HG02759 (cell line): ENCODE measurements at regions not wholly inside any gene's neighbourhood (a gene's known extent, or its start where the extent isn't known, plus 50 kb on each side); places are given as distances from the start of the nearest gene placed in this dataset.

Experiments
- ATAC-seq: cut with Tn5 transposase; IDR thresholded peaks from one replicate; pipeline ENCODE4 v1.9.1; 2021; ENCODE audit warnings: mild to moderate bottlenecking, moderate library complexity; ENCODE audit not compliant: unreplicated experiment

DNA sequence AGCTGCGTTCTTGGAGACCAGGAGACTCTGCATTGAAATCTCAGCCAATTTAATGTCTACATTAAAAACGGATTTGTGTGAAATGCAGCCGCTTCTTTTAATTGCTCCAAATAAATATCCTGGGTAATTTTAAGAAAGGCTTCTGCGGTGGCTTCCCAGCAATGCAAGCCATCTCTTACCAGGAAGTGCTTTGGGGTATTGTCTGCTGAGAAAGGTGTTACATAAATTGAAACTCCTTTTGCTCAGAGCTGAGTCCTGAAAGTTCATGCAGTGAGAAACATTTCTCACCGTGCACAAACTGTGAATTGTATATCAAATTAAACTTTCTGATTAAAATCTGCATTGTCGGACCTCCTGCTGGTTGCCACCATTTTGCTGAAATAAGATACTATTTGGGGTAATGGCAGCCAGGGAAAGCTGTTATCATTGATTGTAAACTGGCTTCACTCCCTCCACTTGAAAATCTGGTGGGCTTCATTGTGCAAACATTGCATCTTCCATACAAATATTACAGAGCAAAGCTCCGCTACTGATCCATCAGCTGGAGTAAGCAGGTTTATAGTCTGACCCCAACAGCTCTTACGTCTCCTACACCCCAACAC, 59.5 kb downstream of the ZIC5 start:
- ATAC-seq = no peak

DNA sequence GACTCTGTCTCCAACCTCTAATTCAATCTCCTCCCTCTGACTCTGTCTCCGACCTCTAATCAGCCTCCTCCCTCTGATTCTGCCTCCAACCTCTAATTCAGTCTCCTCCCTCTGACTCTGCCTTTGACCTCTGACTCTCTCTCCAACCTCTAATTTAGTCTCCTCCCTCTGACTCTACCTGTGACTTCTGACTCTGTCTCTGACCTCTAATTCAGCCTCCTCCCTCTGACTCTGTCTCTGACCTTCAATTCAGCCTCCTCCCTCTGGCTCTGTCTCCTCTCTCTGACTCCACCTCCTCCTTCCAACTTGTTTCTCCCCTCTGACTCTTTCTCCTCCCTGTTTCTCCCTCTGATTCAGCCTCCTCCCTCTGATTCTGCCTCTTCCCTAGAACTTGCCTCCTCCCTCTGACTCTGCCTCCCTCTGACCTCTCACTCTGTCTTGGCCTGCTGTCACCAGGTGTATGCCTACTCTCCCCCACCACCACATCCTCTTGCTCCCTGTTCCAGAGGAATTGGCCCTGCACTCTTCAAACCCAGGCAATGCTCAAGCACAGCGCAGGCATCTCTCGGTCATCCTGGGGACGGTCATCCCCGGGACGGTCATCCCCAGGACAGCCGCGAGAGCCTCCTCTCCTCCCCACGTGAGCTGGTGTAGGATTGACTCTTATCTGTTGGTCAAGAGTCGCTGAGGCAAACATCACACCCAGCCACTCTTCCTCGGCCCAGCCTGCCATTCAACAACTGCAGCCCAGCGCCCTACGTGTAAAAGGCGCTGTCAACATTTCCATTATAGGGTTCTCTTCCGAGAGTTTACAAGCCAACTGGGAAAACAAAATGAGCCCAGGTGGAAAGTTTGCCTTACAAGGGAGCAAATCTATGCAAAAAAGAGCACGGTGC, 60.2 kb downstream of the ZIC5 start:
- ATAC-seq = no peak

DNA sequence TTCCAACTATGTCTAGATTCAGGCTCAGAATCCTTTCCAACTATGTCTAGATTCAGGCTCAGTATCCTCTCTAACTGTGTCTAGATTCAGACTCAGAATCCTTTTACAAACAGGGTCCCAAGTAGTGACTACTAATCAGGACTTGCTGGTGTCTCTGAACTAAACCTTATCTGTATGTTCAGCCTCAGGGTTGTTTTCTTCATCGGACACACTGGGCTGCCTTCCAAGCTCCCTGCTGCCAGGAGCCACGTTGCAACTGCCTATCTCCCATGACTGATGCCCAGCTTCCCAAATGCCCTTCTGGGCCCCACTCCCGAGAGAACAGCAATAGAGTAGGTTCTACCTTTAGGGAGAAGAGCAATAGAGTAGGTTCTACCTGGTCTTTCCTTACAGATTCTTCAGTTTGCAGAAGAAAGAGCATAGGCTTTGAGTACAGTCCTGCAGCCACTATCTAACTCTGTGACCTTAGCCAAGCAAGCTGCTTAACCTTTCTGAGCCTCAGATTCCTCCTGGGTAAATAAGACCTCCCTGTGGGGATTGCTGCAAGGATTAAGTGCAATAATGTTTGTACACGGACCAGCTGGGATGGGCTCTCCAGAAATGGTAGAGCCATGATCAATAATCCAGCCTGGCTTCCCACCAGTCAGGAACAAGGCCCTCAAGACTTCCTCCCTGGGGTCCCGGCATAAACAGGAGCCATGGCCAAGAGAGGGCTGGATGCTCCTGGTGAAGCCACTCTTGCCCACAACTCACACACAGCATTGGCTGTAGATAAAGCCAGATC, 61.5 kb downstream of the ZIC5 start:
- no peak for ATAC-seq

DNA sequence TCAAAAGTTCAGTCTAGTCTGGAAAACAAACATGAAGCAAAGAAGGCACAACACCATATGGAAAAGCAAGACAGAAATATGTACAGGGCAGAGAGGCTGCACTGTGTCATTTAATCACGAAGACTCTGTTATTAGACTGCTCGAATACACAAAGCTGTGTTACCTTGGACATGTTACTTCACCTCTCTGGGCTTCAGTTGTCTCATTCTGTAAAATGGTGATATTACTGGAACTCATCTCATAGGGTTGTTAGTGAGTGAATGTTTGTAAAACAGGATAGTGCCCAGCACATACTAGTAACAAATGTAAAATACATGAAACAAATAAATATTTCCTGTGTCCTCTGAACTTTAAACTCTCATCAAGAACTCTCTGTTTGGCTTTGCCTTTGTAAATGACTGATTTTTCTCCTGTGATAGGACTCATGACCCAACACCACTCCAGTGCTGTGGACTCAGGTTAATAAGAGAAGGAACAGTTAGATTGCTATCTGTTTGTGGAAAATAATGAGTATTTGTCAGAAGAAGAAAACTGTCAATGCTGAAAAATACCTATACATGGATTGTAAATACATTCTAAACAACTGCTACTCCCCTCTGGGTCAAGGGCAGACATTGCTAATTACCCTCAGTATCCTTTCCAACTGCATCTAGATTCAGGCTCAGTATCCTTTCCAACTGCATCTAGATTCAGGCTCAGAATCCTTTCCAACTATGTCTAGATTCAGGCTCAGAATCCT, 62.3 kb downstream of the ZIC5 start:
- no peak for ATAC-seq

DNA sequence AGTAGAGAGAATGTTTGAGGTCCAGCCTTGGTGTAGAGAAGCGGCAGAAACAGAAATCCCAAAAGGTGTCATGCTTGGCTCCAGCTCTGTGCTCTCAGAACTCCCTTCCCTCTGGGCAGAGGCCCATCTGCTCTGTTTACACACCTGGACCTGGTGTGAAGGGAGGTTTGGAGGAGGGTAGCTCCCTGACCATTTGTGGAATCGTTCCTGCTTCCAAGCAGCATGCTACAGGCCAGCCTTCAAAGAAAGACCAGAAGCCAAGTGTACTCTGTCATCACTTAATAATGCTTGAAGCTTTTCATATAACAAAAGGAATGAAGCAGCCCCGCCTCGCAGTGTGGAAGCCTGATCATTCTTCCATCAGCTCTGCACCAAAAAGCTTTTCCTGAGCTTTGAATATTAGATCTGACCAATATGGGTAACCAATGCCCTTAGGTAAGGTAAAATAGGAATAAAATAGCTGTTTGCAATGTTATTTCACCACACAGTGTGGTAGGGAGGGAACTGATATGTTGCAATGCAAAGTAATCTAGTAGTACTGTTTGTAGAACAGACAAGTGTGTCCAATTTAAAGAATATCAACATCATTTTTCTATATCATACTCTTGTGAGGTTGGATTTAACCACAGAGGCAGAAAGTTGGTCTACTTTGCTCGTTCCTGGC, 63.3 kb downstream of the ZIC5 start:
- ATAC-seq = no peak

DNA sequence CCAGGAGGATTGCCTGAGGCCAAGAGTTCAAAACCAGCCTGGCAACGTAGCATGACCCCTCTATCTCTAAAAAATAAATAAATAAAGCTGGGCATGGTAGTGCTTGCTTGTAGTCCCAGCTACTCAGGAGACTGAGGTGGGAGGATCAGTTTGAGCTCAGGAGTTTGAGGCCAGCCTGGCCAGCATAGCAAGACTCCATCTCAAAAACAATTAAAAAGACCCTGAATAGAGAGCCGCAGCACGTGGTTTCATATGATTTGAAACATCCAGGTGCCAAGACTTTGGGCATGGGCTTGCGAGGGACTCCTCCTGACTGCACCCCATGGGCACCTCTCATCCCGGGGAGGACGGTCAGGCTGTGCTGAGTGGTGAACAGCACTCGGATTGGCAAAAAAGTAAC, 63.9 kb downstream of the ZIC5 start:
- ATAC-seq = no peak

DNA sequence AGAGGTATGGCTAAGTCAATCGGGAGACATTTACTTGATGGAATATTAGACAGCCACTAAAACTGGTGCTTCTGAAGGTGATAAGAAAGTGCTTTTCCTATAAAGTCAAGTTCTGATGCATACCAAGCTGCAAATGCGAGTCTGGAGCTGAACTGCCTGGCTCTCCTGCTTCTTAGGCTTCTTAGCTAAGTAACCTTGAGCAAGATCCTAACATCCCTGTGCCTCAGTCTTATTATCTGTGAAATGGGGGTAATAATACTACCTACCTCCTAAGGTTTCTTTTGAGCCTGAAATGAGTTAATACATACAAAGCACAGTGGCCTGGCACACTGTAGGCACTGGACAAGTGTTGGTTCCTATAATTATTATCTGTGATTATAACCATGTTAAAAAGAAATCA, 64.5 kb downstream of the ZIC5 start:
- no peak for ATAC-seq

DNA sequence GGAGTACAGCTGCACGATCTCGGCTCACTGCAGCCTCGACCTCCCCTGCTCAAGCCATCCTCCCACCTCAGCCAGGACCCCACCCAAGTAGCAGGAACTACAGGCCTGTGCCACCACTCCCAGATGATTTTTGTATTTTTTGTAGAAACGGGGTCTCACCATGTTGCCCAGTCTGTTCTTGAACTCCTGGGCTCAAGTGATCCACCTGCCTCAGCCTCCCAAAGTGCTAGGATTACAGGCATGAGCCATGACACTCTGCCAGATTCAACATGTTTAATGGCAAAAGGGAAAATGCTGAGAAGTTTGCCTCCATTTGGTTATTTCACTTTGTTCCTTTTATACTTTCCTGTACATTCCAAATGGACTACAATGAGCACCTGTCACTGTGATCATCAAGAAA, 65.8 kb downstream of the ZIC5 start:
- no peak for ATAC-seq

DNA sequence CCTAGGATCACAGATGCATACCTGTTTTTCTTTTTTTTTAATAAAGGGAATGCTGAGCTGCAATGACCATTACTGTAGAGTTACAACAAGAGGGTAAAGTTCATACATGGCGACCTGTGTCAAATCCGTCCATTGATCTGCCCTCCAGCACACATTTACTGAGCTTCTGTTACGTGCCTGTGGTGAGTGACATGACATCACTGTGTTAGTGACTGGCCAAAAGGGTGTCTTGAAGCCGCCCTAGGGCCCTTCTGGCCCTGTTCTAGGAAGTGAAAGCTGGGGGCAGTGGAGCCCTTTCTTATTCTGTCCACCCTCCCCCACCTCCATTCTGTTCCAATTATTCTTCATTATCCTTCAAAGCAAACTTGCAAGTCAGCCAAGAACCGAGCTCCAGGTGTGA, 66.3 kb downstream of the ZIC5 start:
- ATAC-seq = no peak

DNA sequence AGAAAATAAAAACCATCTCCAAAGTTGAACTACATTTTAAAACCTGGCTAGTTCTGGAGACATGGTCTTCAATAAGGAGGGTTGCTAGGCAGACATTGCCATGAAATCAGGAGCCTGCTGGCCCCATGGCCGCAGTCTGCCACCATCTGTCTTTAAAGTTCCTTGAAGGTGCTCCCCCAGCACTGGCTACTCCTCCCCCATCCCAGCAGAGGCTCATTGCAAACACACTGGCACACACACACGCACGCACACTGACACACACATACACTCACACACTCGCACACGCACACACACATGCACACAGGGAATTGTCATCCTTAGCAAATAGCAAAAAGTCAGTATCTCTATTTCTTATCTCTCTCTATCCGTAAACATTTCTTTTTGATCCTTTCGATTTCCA, 68.4 kb downstream of the ZIC5 start:
- ATAC-seq = no peak

DNA sequence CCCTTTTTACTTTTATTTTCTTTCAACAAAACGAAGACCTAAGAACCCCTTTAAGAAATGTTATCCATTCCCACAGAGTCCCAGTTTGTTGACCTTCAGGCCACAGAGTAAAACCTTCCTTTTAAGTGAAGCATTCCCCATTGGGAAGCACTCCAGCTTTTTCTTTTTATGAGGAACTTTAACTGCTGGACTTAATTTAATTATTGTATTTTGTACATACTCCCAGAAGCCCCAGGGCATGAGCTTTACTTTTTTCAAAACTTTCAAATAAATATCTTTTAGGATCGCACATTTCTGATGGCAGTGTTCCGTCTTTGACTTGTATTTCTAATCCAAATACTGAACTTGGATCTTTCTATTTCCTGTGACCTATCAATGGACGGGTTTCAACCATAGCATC, 68.9 kb downstream of the ZIC5 start:
- ATAC-seq = no peak

DNA sequence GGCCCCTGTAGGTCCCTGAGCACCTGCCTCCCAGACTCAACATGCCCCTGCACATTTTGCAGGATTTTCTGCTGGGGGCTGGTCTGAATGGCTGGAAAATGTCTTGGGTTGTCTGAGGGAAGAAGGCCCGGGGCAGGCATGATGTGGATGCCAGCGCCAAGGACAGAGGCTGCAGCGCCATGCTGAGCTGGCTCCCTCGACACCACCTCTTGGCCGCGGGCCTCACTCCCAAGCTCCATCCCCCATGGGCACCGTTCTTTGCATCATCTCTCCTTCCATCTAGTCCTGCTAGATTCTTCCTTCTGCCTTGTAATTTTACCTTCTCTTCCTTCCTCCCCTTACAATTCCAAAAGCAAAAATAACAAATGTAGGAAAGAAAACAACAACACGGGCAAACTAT, 70.6 kb downstream of the ZIC5 start:
- no peak for ATAC-seq

DNA sequence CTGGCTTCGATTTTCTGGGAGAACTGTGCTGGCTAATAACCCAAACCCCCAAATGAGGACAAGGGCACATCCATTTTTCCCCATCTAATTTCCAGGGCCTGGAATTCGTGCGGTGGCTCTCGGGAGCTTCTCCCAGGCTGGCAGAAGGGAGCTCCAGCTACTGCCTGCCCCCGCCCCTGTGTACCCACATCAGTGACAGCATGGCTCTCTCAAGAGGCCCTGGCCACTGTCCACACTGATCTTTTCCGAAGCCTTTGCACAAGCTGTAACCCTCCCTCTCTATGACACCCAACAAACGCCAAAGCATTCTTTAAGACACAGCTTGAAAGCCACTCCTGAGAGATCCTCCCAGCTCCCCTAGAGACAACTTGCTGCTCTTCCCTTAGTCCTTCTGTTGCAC, 73.1 kb downstream of the ZIC5 start:
- ATAC-seq = no peak

DNA sequence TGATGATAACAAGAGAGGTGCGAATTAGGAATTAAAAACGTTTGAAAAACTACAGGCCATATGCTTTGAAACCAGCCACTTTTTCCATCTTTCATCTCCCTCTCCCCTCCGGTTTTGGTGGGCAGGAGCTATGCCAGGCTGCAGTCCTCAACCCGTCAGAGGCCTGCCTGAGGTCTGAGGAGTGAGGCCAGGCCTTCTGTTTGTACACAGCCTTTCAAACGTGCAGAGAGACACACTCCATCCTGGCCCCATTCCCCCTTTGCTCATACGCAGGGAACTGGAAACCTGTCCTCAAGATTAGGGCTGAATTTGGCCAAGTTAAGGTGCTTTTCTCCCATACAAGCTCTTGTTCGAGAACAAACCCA, 74.5 kb downstream of the ZIC5 start:
- ATAC-seq = no peak

DNA sequence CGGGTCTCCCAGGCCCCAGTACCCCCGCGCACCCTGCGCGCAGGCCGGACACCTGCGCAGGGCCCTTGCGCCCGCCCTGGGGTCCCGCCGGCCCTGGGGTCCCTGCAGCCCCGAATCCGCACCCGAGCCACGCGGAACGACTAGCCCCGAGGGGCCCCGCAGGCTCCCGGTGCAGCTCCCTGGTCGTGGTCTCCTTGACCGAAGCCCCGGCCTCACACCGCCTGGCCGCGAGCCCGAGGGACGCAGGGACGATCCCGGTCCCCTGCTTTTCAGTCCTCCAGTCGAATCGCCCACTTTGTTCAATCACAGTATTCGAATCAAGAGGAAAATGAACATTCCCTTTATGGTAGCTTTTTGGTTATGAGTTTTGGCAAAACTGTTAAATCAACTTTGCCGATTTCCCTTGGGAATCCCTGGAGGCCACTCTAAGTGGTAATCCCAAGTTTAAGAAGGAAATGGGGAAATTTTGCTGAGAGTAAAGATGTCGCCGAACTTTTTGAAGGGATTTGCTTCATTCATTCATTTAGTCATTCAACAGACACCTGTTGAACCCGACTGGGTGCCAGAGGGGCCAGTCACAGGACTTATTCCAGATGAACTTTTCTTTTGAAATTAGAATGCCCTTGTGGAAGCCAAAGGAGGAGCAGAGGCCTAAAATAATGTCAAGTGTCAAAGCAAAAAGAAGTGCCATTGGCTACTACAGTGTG, 75.0 kb downstream of the ZIC5 start:
- no peak for ATAC-seq

DNA sequence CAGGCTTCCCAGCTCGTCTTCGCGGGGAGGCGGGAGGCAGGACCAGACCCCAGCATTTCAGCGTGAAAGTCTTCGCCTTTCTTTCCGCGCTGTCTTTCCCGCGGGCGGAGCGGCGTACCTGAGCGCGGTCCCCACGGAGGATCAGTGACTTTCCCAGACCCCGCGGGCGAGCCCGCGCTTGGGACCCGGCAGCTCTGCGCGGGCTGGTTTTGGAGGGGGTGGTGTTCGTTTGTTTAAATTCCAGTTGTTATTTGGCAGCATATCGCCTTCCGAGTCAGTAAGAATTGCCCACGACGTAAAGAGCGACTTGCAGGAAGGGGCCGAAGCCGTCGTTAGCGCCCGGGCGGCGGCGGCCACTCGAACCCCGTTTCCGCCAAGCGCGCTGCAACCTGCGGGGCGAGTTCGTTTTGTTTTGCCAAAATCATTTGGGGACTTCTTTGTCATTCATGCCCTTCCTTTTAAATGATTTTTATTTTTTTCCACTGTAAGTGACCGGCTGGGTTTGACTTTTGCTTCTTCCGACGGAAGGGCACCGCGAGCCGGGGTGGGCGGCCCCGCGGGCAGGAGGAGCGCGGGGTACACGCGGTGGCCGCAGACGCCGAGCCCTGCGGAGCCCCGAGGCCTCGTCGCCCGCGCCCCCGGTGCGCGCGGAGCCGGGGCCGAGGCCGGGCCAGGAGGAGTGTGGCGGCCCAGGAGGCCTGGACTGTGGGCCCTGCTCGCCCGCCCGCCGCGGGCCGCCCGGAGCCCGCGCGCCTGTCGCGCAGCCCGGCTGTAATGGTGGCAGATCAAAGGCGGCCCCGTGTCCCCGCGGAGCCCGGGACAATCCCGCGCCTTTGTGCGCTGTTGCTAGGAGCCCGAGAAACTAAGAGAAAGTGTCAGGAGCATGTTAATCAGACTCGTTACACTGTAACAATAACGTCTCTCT, 75.9 kb downstream of the ZIC5 start:
- no peak for ATAC-seq

DNA sequence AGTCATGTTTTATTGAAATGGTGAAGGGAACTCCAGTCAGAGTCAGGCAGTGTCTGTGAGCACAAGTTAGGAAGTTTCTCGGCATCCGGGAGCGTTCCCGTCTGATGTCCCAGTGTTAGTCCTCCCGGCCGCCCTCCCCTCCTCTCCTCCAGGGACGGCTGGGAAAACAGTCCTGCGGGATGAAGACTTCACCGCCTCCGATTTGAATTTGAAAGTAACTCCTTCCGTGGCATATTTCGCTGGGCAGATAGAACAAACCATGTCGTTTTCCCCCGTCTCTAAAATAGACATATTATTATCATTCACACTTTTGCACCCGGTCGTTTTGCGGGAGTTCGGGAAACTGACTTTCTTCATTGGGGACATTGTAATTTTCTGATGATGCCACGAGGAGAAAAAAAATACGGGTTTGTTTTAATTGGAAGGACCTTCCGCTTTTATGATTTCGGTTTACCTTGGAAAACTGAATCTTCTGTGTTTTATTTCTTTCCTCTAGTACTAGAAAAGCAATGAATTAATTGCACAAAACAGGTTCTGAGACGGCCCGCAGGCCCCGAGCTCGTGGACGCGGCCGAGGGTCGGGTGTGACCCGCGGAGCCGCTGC, 76.6 kb downstream of the ZIC5 start:
- ATAC-seq = no peak

DNA sequence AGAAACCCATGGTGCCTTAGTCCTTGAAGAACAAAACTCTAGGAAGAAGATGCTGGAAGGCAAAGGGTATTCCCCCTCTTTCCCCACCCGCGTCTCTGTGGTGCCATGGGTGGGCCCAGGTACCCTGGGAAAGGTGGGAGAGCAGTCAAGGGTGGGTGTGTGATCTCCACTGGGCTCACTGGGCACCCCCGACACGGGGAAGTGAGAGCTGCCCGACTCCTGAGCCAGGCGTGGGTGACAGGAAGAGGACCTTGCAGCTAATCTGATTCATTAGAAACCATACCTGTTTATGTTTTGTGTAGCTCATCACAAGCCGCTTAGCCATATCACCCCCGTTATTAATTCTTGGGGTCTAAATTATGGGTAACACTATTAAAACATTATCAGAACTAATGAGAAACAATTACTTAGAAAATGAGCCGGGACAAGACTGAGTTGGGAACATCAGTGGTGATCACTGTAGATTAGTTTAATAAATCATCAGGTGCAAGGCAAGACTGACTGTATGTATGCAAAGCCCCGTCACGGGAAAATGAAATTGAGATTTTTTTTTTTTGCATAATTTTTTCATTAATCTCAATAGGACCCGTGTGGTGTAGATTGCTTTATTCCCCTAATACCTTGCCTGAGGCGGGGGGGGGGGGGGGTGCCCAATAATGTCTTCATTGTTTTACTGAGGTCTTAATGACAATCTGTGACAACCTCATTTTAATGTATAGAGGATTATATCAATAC, 77.3 kb downstream of the ZIC5 start:
- no peak for ATAC-seq
